Tibial artery (tissue), 4 donors: ENCODE measurements at regions not wholly inside any gene's neighbourhood (a gene's known extent, or its start where the extent isn't known, plus 50 kb on each side); places are given as distances from the start of the nearest gene placed in this dataset.

ENCODE experiments used
- DNase-seq, 2 donors: peaks; one replicate each; pipeline ENCODE4 v3.0.0-alpha.2; 2019
- H3K27ac ChIP-seq, 2 donors: fragments of 200-600 bp; sonication (generic) in 1 of 2; 1 replicate in 1 of 2; 2 replicates in 1 of 2; pipeline ENCODE4 v1.5.1; 2018 to 2019; ENCODE audit warnings: mild to moderate bottlenecking in 1 of 2
- H3K27me3 ChIP-seq, 2 donors: fragments of 200-600 bp; sonication (generic) in 1 of 2; one replicate each; pipeline versions ENCODE4 v1.5.1 to v1.6.0; 2016 to 2019
- H3K36me3 ChIP-seq, 3 donors: fragments of 200-600 bp; sonication (generic) in 2 of 3; one replicate each; pipeline ENCODE4 v1.5.1; 2016 to 2019; ENCODE audit warnings: mild to moderate bottlenecking in 2 of 3
- H3K4me1 ChIP-seq, 4 donors: fragments of 200-600 bp; sonication (generic) in 2 of 4; 1 replicate in 3 of 4; 2 replicates in 1 of 4; pipeline ENCODE4 v1.5.1; 2016 to 2019
- H3K4me3 ChIP-seq, 2 donors: fragments of 200-600 bp; sonication (generic) in 1 of 2; 1 replicate in 1 of 2; 2 replicates in 1 of 2; pipeline ENCODE4 v1.5.1; 2018 to 2019; ENCODE audit warnings: mild to moderate bottlenecking in 2 of 2
- H3K9me3 ChIP-seq, 3 donors: fragments of 200-600 bp; sonication (generic) in 1 of 3; one replicate each; pipeline ENCODE4 v1.5.1; 2016 to 2019
- intact Hi-C: fragments of 100-400 bp; cut with DNase I; formaldehyde crosslinking; loops from one replicate; pipeline ENCODE4 v1.15.0; 2023; ENCODE audit warnings: low total_unique reads
- TF ChIP-seq, protein P1 (sequence below), 2 experiments: fragments of 200-600 bp in 1 of 2; fragments of 450-650 bp in 1 of 2; IDR thresholded peaks; one replicate each; pipeline ENCODE4 v1.5.1; 2017 to 2019; ENCODE audit warnings: antibody characterized with exemption in 2 of 2, mild to moderate bottlenecking in 1 of 2, moderate library complexity in 1 of 2

DNA sequence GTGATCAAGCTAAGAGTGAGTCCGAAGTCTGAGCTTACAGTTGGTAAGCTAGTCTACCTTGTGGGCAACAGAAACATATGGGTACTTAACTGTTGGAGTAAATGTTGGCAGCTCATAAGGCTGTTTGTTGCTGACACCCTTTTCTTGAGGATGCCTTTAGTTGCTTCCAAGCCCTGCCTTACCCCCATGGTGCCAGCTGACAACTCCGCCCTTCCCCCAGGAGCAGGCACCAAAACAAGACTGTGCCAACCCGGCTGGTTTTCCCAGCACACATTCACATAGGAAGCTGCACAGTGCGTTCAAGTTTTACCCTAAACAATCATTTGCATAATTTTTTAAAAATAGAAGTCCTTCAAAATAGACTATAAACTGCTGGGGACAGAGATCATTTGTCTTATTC, 150.2 kb upstream of the LMO4 start:
- H3K36me3 ChIP-seq, result no peaks in the 10 kb centered on the region
- no peak overlapping the region for H3K4me3 ChIP-seq
- DNase-seq, result no peak
- no peaks in the 10 kb centered on the region for H3K9me3 ChIP-seq
- intact Hi-C loops, result no loop called here
- H3K27me3 ChIP-seq, result no peaks in the 10 kb centered on the region
- H3K4me1 ChIP-seq, result no peaks in the 10 kb centered on the region
- no peak overlapping the region for H3K27ac ChIP-seq
- TF ChIP-seq, protein P1, sequence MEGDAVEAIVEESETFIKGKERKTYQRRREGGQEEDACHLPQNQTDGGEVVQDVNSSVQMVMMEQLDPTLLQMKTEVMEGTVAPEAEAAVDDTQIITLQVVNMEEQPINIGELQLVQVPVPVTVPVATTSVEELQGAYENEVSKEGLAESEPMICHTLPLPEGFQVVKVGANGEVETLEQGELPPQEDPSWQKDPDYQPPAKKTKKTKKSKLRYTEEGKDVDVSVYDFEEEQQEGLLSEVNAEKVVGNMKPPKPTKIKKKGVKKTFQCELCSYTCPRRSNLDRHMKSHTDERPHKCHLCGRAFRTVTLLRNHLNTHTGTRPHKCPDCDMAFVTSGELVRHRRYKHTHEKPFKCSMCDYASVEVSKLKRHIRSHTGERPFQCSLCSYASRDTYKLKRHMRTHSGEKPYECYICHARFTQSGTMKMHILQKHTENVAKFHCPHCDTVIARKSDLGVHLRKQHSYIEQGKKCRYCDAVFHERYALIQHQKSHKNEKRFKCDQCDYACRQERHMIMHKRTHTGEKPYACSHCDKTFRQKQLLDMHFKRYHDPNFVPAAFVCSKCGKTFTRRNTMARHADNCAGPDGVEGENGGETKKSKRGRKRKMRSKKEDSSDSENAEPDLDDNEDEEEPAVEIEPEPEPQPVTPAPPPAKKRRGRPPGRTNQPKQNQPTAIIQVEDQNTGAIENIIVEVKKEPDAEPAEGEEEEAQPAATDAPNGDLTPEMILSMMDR (IDR thresholded peaks at IDR 0.05), result no peak

DNA sequence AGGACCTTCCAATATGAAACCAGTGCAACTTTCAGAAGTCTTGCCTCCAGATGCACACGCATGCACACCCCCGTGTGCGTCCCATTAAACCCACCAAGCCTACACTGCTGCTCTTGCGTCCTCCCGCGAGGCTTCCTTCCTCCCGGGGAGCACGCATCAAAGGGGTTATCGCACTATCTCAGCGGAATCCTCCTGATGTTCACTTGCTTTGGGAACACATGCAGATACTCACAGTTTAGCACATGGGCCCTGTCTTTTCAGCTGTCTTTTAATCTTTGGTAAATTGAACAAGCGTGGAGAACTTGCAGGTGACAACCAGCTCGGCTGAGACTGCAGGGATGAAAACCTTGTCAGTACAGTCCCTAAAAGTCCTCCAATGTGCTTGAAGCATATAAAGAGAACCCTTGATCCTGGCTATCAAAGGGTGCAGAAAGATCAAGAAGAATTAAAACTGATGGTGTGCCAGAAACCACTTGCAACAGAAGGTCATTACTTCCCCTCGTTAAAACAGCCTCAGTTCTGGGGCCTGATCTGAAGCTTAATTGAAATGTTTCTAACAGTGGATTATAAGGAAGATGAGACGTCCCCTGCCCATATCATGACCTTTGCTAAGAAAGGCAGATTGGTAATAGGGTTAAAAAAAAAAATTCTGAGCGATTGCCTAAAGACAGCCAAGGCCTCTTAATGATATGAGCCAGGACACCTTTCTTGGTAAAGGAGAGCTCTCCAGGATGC, 149.4 kb upstream of the LMO4 start:
- Histone ChIP-seq H3K27ac (no peak overlapping the region), H3K4me3 (no peak overlapping the region), H3K27me3 (no peaks in the 10 kb centered on the region), H3K9me3 (no peaks in the 10 kb centered on the region), H3K4me1 (no peaks in the 10 kb centered on the region), H3K36me3 (no peaks in the 10 kb centered on the region)
- intact Hi-C loops, result no loop called here
- DNase-seq, result no peak
- TF ChIP-seq, protein P1 (IDR thresholded peaks at IDR 0.05), result no peak

DNA sequence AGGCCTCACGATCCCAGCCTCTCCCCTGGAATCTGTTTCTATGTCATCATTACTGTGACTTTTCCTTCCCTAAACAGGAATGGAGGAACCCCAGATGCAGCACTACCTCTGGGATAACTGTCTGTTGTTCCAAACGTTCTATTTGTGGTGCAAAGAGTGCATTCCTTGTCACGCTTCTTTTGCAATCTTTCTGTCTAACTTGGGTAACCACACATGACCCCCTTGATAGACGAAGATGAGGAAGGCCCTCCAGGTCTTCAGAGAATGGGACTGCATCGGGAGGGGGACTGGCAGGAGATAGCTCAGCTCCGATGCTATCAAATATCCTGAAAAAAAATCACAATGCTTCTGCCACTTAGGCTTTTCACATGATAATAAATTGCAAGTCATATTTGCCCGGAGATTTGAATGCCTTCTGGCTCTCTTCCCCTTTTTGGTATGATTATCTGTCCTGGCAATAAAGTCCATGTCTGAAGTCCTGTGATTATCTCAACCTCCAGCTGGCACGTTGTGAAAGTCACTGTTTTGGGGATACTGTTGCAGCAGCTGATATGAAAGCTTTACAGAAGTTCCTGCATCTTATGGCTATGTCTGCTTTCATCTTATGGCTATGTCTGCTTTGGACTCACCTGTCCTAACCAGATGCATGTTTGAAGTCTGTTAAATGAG, 148.7 kb upstream of the LMO4 start:
- TF ChIP-seq, protein P1 (IDR thresholded peaks at IDR 0.05), result no peak
- DNase-seq, result no peak
- H3K27ac ChIP-seq, result no peak overlapping the region
- H3K4me3 ChIP-seq, result no peak overlapping the region
- H3K36me3 ChIP-seq, result no peaks in the 10 kb centered on the region
- no peaks in the 10 kb centered on the region for H3K4me1 ChIP-seq
- intact Hi-C loops, result no loop called here
- H3K9me3 ChIP-seq, result no peaks in the 10 kb centered on the region
- no peaks in the 10 kb centered on the region for H3K27me3 ChIP-seq

DNA sequence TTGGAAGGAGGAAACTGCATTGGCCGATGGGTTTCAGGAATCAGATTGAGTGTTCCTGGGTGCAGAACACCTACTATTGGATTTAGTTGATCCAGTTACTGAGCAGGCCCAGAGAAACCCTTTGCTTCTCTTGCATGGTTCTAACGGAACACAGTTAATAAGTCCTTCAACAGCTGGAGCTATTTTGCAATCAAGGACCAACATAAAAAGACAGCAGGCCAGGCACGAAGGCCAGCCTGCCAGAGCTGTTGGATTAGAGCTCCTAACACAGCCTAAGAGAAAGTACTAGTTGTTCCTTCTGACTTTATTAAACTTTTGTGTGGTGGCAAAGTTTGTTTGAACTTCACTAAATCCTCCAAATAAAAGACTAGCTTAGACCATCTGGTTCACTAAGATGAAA, 148.0 kb upstream of the LMO4 start:
- Histone ChIP-seq H3K27me3 (no peaks in the 10 kb centered on the region), H3K27ac (no peak overlapping the region), H3K9me3 (no peaks in the 10 kb centered on the region), H3K36me3 (no peaks in the 10 kb centered on the region), H3K4me3 (no peak overlapping the region), H3K4me1 (no peaks in the 10 kb centered on the region)
- intact Hi-C loops, result no loop called here
- no peak for DNase-seq
- TF ChIP-seq, protein P1 (IDR thresholded peaks at IDR 0.05), result no peak

DNA sequence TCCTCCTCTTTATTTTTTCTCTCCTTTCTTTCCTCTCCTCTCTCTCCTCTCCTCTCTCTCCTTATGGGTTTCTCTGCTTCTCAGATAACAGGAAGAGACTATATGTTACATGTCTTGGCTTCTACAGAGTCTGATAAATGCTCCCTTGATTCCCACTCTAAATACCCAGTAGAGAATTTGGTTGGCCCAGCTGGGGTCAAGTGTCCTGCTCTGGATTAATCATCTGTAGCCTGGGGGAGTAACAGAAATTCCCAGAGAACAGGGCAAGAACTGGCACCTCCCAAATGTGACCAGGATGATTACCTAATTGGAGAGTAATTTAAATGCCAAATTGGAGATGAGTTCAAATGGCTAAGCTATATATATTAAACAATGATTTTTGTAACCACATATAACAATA, 146.1 kb upstream of the LMO4 start:
- H3K4me3 ChIP-seq, result no peak overlapping the region
- no peaks in the 10 kb centered on the region for H3K9me3 ChIP-seq
- no peaks in the 10 kb centered on the region for H3K4me1 ChIP-seq
- no peaks in the 10 kb centered on the region for H3K36me3 ChIP-seq
- intact Hi-C loops, result no loop called here
- no peak for DNase-seq
- no peak overlapping the region for H3K27ac ChIP-seq
- TF ChIP-seq, protein P1 (IDR thresholded peaks at IDR 0.05), result no peak
- H3K27me3 ChIP-seq, result no peaks in the 10 kb centered on the region
